Endothelial cell of umbilical vein (primary cell): ENCODE measurements at regions not wholly inside any gene's neighbourhood (a gene's known extent, or its start where the extent isn't known, plus 50 kb on each side); places are given as distances from the start of the nearest gene placed in this dataset.

Source experiments
- BruUV-seq: library from RNA; stranded (reverse); fragments of 400-500 nt; replicated peaks from 2 replicates; lab custom pipeline; 2021; lab: Mats Ljungman, UMichigan
- CTCF ChIA-PET: fragments of 300-600, 350-600 bp; sonication (Branson Sonifier 250); formaldehyde crosslinking; loops from one replicate; lab custom pipeline; 2021; ENCODE audit warnings: antibody characterized with exemption, inconsistent platforms; lab: Charles Lee
- POLR2A ChIA-PET: fragments of 300-600, 350-600 bp; sonication (Branson Sonifier 250); formaldehyde crosslinking; loops from one replicate; lab custom pipeline; 2021; ENCODE audit warnings: antibody characterized with exemption, inconsistent platforms; lab: Charles Lee
- DNase-seq: peaks from one replicate; pipeline ENCODE4 v3.0.0-alpha.2; 2011; ENCODE audit warnings: low read depth, low spot score
- FAIRE-seq: peaks from 2 replicates; lab custom pipeline; 2011; peaks lifted over from hg19 to GRCh38; lab: Jason Lieb, UNC
- H2AFZ ChIP-seq: 2 replicates; pipeline ENCODE4 v1.6.0; 2012; ENCODE audit warnings: low read depth, low read length, control low read depth, inconsistent platforms
- H3K27ac ChIP-seq: 2 replicates; pipeline ENCODE4 v1.5.1; 2011; ENCODE audit warnings: low read depth, mild to moderate bottlenecking, control low read depth, low read length, moderate library complexity; ENCODE audit not compliant: insufficient read depth
- H3K27me3 ChIP-seq, 2 experiments: 2 replicates each; pipeline versions ENCODE4 v1.6.0 to v1.6.1; 2011; ENCODE audit warnings: low read length in 2 of 2, mixed read lengths in 1 of 2; ENCODE audit not compliant: control insufficient read depth in 2 of 2, insufficient read depth in 2 of 2
- H3K36me3 ChIP-seq, 2 experiments: 2 replicates in 1 of 2; 3 replicates in 1 of 2; pipeline ENCODE4 v1.5.1; 2011; ENCODE audit warnings: low read length in 2 of 2, mild to moderate bottlenecking in 1 of 2, moderate library complexity in 1 of 2; ENCODE audit not compliant: control insufficient read depth in 2 of 2, insufficient read depth in 2 of 2; ENCODE audit errors: extremely low read depth in 1 of 2
- H3K4me1 ChIP-seq: 3 replicates; pipeline ENCODE4 v1.5.1; 2011; ENCODE audit warnings: mild to moderate bottlenecking, low read length; ENCODE audit not compliant: control insufficient read depth, insufficient read depth; ENCODE audit errors: extremely low read depth
- H3K4me2 ChIP-seq: 2 replicates; pipeline ENCODE4 v1.6.1; 2011; ENCODE audit warnings: low read length, control low read depth, mixed read lengths; ENCODE audit not compliant: insufficient read depth
- H3K4me3 ChIP-seq, 3 experiments: fragments of 200-600 bp in 1 of 3; sonication (generic), shearing (Covaris generic) in 1 of 3; replicated peaks in 1 of 3; 2 replicates each; pipeline ENCODE4 v1.5.1; 2011 to 2016; ENCODE audit warnings: control low read depth in 3 of 3, low read length in 3 of 3, mild to moderate bottlenecking in 2 of 3, inconsistent platforms in 1 of 3, low read depth in 1 of 3, moderate library complexity in 1 of 3; ENCODE audit not compliant: insufficient read depth in 1 of 3
- H3K79me2 ChIP-seq: 2 replicates; pipeline ENCODE4 v1.6.0; 2012; ENCODE audit warnings: low read length, inconsistent platforms; ENCODE audit not compliant: control insufficient read depth, insufficient read depth
- H3K9ac ChIP-seq: replicated peaks from 2 replicates; pipeline ENCODE3; 2011; ENCODE audit warnings: low read length, control low read depth; ENCODE audit not compliant: insufficient read depth; ENCODE audit errors: extremely low read depth
- H3K9me1 ChIP-seq: replicated peaks from 3 replicates; pipeline ENCODE4 v1.6.0; 2011; ENCODE audit warnings: mild to moderate bottlenecking, low read length; ENCODE audit not compliant: control insufficient read depth, insufficient read depth; ENCODE audit errors: extremely low read depth
- H3K9me3 ChIP-seq: replicated peaks from 2 replicates; pipeline ENCODE4 v1.5.1; 2012; ENCODE audit warnings: low read length, inconsistent platforms; ENCODE audit not compliant: control insufficient read depth, insufficient read depth
- H4K20me1 ChIP-seq: replicated peaks from 2 replicates; pipeline ENCODE3; 2011; ENCODE audit warnings: mild to moderate bottlenecking, low read length; ENCODE audit not compliant: control insufficient read depth, insufficient read depth; ENCODE audit errors: extremely low read depth
- JUN ChIP-seq: IDR thresholded peaks from 2 replicates; pipeline ENCODE4 v1.6.1; 2011; ENCODE audit warnings: borderline replicate concordance, low read depth; ENCODE audit not compliant: insufficient read length, insufficient read depth
- MYC ChIP-seq: IDR thresholded peaks from one replicate; pipeline ENCODE4 v1.6.1; 2011; ENCODE audit warnings: mild to moderate bottlenecking, low read depth, low read length
- dilution Hi-C: fragments of 300-500 bp; cut with MboI; formaldehyde crosslinking; loops from one replicate; pipeline ENCODE4 v1.15.0; 2019; ENCODE audit warnings: low sequenced_read_pairs; ENCODE audit not compliant: extremely low pct_ligation_motif_present
- intact Hi-C: fragments of 100-400 bp; cut with micrococcal nuclease; formaldehyde crosslinking; loops from one replicate; pipeline ENCODE4 v1.10.0; 2022

DNA sequence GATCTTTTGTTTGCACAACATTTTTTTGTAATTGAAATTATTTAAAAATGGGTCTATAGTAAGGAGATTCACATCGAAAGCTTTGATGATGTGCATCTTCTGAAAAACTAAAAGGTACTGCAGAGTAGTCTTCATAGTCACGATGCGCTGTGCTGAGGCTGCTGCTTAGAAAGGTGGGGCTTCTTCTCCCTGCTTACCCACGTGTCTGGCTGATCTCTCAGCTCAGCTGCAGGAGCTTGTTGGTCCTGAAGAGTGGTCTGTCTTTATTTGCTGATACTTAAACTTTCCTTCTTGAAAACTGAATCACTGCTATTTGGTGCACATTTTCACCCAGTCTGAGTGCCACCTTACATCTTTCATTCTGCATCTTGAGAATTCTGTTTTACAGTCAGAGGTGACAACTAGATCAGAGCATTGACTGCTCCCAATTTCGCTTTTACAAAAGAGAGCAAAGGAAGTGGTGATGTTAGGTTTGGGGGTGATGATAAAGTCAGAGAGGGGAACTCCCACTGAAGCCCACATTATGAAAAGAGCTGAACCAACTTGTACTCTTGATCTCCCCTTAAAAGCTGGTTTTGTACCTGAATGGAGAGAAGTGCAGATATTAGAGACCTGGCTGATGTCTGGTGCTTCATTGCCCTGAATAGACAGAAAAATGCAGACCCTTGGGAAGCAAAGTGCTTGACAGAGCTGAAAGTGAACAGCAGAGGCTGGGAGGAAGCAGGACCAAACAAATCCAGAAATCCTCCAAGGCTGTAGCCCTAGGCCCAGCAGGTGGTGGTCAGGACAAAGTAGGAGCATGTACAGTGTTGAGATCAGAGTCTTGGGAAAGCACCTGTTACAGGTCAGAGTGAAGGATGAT is 984.5 kb downstream of the TSN start:
- H4K20me1 ChIP-seq, result no peaks in the 10 kb centered on the region
- dilution Hi-C loops (no loop called here), intact Hi-C loops (no loop called here)
- POLR2A ChIA-PET, result no interaction called here
- no peak overlapping the region for H3K4me2 ChIP-seq
- H3K4me3 ChIP-seq, result no peak overlapping the region
- H3K27ac ChIP-seq, result no peak overlapping the region
- no peaks in the 10 kb centered on the region for H3K36me3 ChIP-seq
- H3K79me2 ChIP-seq, result no peaks in the 10 kb centered on the region
- H3K4me1 ChIP-seq, result no peaks in the 10 kb centered on the region
- TF ChIP-seq MYC (no peak), JUN (no peak)
- no peaks in the 10 kb centered on the region for H3K9me1 ChIP-seq
- no peak overlapping the region for H3K9ac ChIP-seq
- no TSS peak for BruUV-seq
- DNase-seq (no peak), FAIRE-seq (no peak)
- H3K9me3 ChIP-seq, result peaks cover 2% of the 10 kb centered on the region
- CTCF ChIA-PET, result no interaction called here
- H3K27me3 ChIP-seq, result no peaks in the 10 kb centered on the region
- no peak overlapping the region for H2AFZ ChIP-seq

- ChIA-PET POLR2A (no interaction called here), CTCF (no interaction called here)
- Histone ChIP-seq H3K27ac (no peak overlapping the region), H3K9me3 (peaks cover 2% of the 10 kb centered on the region), H2AFZ (no peak overlapping the region), H3K9me1 (no peaks in the 10 kb centered on the region), H3K27me3 (no peaks in the 10 kb centered on the region), H3K36me3 (no peaks in the 10 kb centered on the region), H3K4me2 (no peak overlapping the region), H4K20me1 (no peaks in the 10 kb centered on the region), H3K4me3 (no peak overlapping the region), H3K4me1 (no peaks in the 10 kb centered on the region), H3K79me2 (no peaks in the 10 kb centered on the region), H3K9ac (no peak overlapping the region)
- TF ChIP-seq JUN, result no peak
- BruUV-seq, result no TSS peak
- no peak for FAIRE-seq
- no peak for DNase-seq
- dilution Hi-C loops, result no loop called here
- intact Hi-C loops, result no loop called here
Observed at GRCh38 chr2:122740594-122740948, 985.1 kb downstream of the TSN start.
